DND-41 (cell line): ENCODE measurements at regions not wholly inside any gene's neighbourhood (a gene's known extent, or its start where the extent isn't known, plus 50 kb on each side); places are given as distances from the start of the nearest gene placed in this dataset.

ENCODE experiments used
- ATAC-seq: fragments of 200-7000 bp; cut with Tn5 transposase; 3 replicates; pipeline ENCODE4 v1.9.1; 2021; ENCODE audit warnings: low read depth; ENCODE audit not compliant: insufficient read depth
- DNase-seq: peaks from one replicate; pipeline ENCODE4 v3.0.0-alpha.2; 2020
- H2AFZ ChIP-seq: 2 replicates; pipeline ENCODE4 v1.6.0; 2012; ENCODE audit warnings: low read depth, low read length
- H3K27ac ChIP-seq: 2 replicates; pipeline ENCODE4 v1.5.1; 2012; ENCODE audit warnings: low read length, inconsistent platforms
- H3K27me3 ChIP-seq: fragments of 200-600 bp; sonication (generic); 2 replicates; pipeline ENCODE4 v1.6.0; 2012; ENCODE audit warnings: low read length, mild to moderate bottlenecking, inconsistent platforms; ENCODE audit not compliant: insufficient read depth, poor library complexity
- H3K36me3 ChIP-seq: 2 replicates; pipeline ENCODE4 v1.5.1; 2012; ENCODE audit warnings: low read length, inconsistent platforms; ENCODE audit not compliant: insufficient read depth
- H3K4me1 ChIP-seq: 2 replicates; pipeline ENCODE4 v1.5.1; 2012; ENCODE audit warnings: mild to moderate bottlenecking, low read length; ENCODE audit not compliant: insufficient read depth
- H3K4me2 ChIP-seq: 2 replicates; pipeline ENCODE4 v1.6.0; 2012; ENCODE audit warnings: mild to moderate bottlenecking, moderate library complexity, low read length, inconsistent platforms; ENCODE audit not compliant: insufficient read depth
- H3K4me3 ChIP-seq, 2 experiments: fragments of 200-600 bp in 1 of 2; shearing (Covaris generic) in 1 of 2; 2 replicates each; pipeline ENCODE4 v1.5.1; 2012 to 2016; ENCODE audit warnings: inconsistent platforms in 2 of 2, low read length in 2 of 2, mild to moderate bottlenecking in 2 of 2, low read depth in 1 of 2, moderate library complexity in 1 of 2
- H3K79me2 ChIP-seq: 2 replicates; pipeline ENCODE4 v1.6.0; 2012; ENCODE audit warnings: low read length, inconsistent platforms; ENCODE audit not compliant: insufficient read depth
- H3K9ac ChIP-seq: 2 replicates; pipeline ENCODE4 v1.6.0; 2012; ENCODE audit warnings: low read depth, mild to moderate bottlenecking, inconsistent platforms, low read length, moderate library complexity
- H3K9me3 ChIP-seq: 2 replicates; pipeline ENCODE4 v1.5.1; 2012; ENCODE audit warnings: low read length, moderate library complexity, mild to moderate bottlenecking, inconsistent platforms; ENCODE audit not compliant: insufficient read depth, severe bottlenecking
- H4K20me1 ChIP-seq: 2 replicates; pipeline ENCODE4 v1.6.0; 2012; ENCODE audit warnings: low read length; ENCODE audit not compliant: insufficient read depth
- CTCF ChIP-seq: IDR thresholded peaks from 2 replicates; pipeline ENCODE4 v1.5.1; 2012; ENCODE audit warnings: borderline replicate concordance, low read length, moderate library complexity, mild to moderate bottlenecking; ENCODE audit not compliant: poor library complexity, severe bottlenecking; ENCODE audit errors: extremely low read depth
- EZH2 ChIP-seq: IDR thresholded peaks from 3 replicates; pipeline ENCODE4 v1.6.1; 2012; ENCODE audit warnings: borderline replicate concordance, low read depth, mild to moderate bottlenecking, moderate library complexity, low read length, inconsistent platforms; ENCODE audit not compliant: severe bottlenecking

GRCh38 chr6:6722195-6722594 is 133.7 kb downstream of the LY86 start:
- TF ChIP-seq EZH2 (no peak), CTCF (no peak)
- no peaks in the 10 kb centered on the region for H3K36me3 ChIP-seq
- no peak overlapping the region for H3K27ac ChIP-seq
- ATAC-seq: no peak
- H3K9me3 ChIP-seq: no peaks in the 10 kb centered on the region
- no peaks in the 10 kb centered on the region for H3K27me3 ChIP-seq
- H3K4me2 ChIP-seq: no peak overlapping the region
- no peak overlapping the region for H3K9ac ChIP-seq
- H3K4me1 ChIP-seq: peaks cover 45% of the 10 kb centered on the region
- H3K4me3 ChIP-seq: no peak overlapping the region
- no peak overlapping the region for H2AFZ ChIP-seq
- H4K20me1 ChIP-seq: no peaks in the 10 kb centered on the region
- no peak for DNase-seq
- no peaks in the 10 kb centered on the region for H3K79me2 ChIP-seq

GRCh38 chr6:6723361-6723760 is 134.8 kb downstream of the LY86 start:
- H4K20me1 ChIP-seq: no peaks in the 10 kb centered on the region
- peak overlapping the region; percentile 56 for H3K27ac ChIP-seq
- TF ChIP-seq EZH2 (no peak), CTCF (no peak)
- H3K4me1 ChIP-seq: peaks cover 34% of the 10 kb centered on the region
- no peaks in the 10 kb centered on the region for H3K36me3 ChIP-seq
- no peak overlapping the region for H3K4me3 ChIP-seq
- DNase-seq: no peak
- no peaks in the 10 kb centered on the region for H3K79me2 ChIP-seq
- no peak for ATAC-seq
- H2AFZ ChIP-seq: peak overlapping the region; percentile 32; the same call in 1 of the 2 replicates
- H3K9me3 ChIP-seq: no peaks in the 10 kb centered on the region
- no peak overlapping the region for H3K9ac ChIP-seq
- no peak overlapping the region for H3K4me2 ChIP-seq
- H3K27me3 ChIP-seq: no peaks in the 10 kb centered on the region

GRCh38 chr6:6723921-6724538 is 135.5 kb downstream of the LY86 start:
- TF ChIP-seq EZH2 (no peak), CTCF (no peak)
- Histone ChIP-seq H2AFZ (peak overlapping the region; percentile 32), H3K79me2 (no peaks in the 10 kb centered on the region), H3K4me3 (no peak overlapping the region), H3K4me2 (no peak overlapping the region), H3K27ac (peak overlapping the region; percentile 34; the same call in 1 of the 2 replicates), H3K36me3 (no peaks in the 10 kb centered on the region), H3K9ac (no peak overlapping the region), H3K4me1 (peaks cover 27% of the 10 kb centered on the region), H3K27me3 (no peaks in the 10 kb centered on the region), H4K20me1 (no peaks in the 10 kb centered on the region), H3K9me3 (no peaks in the 10 kb centered on the region)
- DNase-seq (no peak), ATAC-seq (peak; percentile 23; the same call in 1 of the 3 replicates)
